K562 (cell line): ENCODE measurements at regions not wholly inside any gene's neighbourhood (a gene's known extent, or its start where the extent isn't known, plus 50 kb on each side); places are given as distances from the start of the nearest gene placed in this dataset.
A peak's percentile ranks its signal among the peaks of the same experiment; 100 is the strongest.

Experiments used
- BCOR ChIP-seq: fragments of 450-650 bp; IDR thresholded peaks from 2 replicates; pipeline ENCODE4 v1.6.1; 2016
- CBX3 ChIP-seq, 2 experiments: IDR thresholded peaks; 1 replicate in 1 of 2; 2 replicates in 1 of 2; pipeline ENCODE4 v1.6.1; 2012; ENCODE audit warnings: inconsistent platforms in 2 of 2, low read length in 2 of 2, borderline replicate concordance in 1 of 2, control low read depth in 1 of 2
- CSDE1 ChIP-seq, 2 experiments: fragments of 450-650 bp; IDR thresholded peaks; 2 replicates each; pipeline ENCODE4 v1.6.1; 2016; ENCODE audit warnings: mild to moderate bottlenecking in 1 of 2
- DLX4 ChIP-seq: fragments of 250-450 bp; sonication (Bioruptor Pico); IDR thresholded peaks from 2 replicates; pipeline ENCODE4 v1.6.1; 2021; ENCODE audit warnings: mild to moderate bottlenecking
- DNMT1 ChIP-seq: fragments of 450-650 bp; IDR thresholded peaks from 2 replicates; pipeline ENCODE4 v1.6.1; 2016; ENCODE audit warnings: antibody characterized with exemption, mild to moderate bottlenecking
- FOXK1 ChIP-seq: sonication (generic); formaldehyde crosslinking; IDR thresholded peaks from 2 replicates; pipeline ENCODE4 v1.8.0; 2022; ENCODE audit warnings: missing genetic modification reagents, mild to moderate bottlenecking, borderline replicate concordance
- HDAC3 ChIP-seq: fragments of 450-650 bp; IDR thresholded peaks from 2 replicates; pipeline ENCODE4 v1.6.1; 2018; ENCODE audit warnings: borderline replicate concordance, mild to moderate bottlenecking, moderate library complexity; ENCODE audit not compliant: partially characterized antibody
- IFI16 ChIP-seq: fragments of 250-450 bp; sonication (Bioruptor Pico); IDR thresholded peaks from 2 replicates; pipeline ENCODE4 v2.1.2; 2022; ENCODE audit warnings: mild to moderate bottlenecking, inconsistent platforms
- MAFG ChIP-seq: fragments of 450-650 bp; conservative IDR thresholded peaks from 2 replicates; pipeline ENCODE4 v1.6.1; 2016; ENCODE audit warnings: missing genetic modification characterization, missing compliant biosample characterization
- MEF2D ChIP-seq: conservative IDR thresholded peaks from 2 replicates; pipeline ENCODE4 v1.6.1; 2016; ENCODE audit warnings: low read depth, missing genetic modification characterization, missing compliant biosample characterization
- MYBL2 ChIP-seq, 2 experiments: fragments of 450-650 bp in 1 of 2; sonication (generic) in 1 of 2; formaldehyde crosslinking in 1 of 2; IDR thresholded peaks; 2 replicates each; pipeline versions ENCODE4 v1.6.1 to v1.8.1; 2017 to 2022; ENCODE audit warnings: borderline replicate concordance in 1 of 2, inconsistent platforms in 1 of 2, low read depth in 1 of 2, mild to moderate bottlenecking in 1 of 2, missing genetic modification reagents in 1 of 2, moderate library complexity in 1 of 2
- SMARCA4 ChIP-seq: fragments of 450-650 bp; IDR thresholded peaks from 2 replicates; pipeline ENCODE4 v1.6.1; 2016
- SNAPC5 ChIP-seq: fragments of 250-450 bp; sonication (Bioruptor Pico); IDR thresholded peaks from 2 replicates; pipeline ENCODE4 v1.8.0; 2021; ENCODE audit warnings: moderate library complexity, mild to moderate bottlenecking, inconsistent platforms
- YY1 ChIP-seq, 3 experiments: IDR thresholded peaks; 2 replicates each; pipeline ENCODE4 v1.6.1; 2011; ENCODE audit warnings: low read length in 2 of 3, mild to moderate bottlenecking in 2 of 3, moderate library complexity in 2 of 3, borderline replicate concordance in 1 of 3, control low read depth in 1 of 3, low read depth in 1 of 3; ENCODE audit not compliant: insufficient read depth in 3 of 3, insufficient replicate concordance in 2 of 3, control insufficient read depth in 1 of 3, insufficient read length in 1 of 3; ENCODE audit errors: extremely low read depth in 1 of 3
- ZNF146 ChIP-seq: IDR thresholded peaks from one replicate; pipeline ENCODE4 v1.6.1; 2018; ENCODE audit warnings: missing compliant biosample characterization; ENCODE audit not compliant: unreplicated experiment
- ZNF184 ChIP-seq: sonication (generic); formaldehyde crosslinking; IDR thresholded peaks from 2 replicates; pipeline ENCODE4 v1.5.0; 2020; ENCODE audit warnings: missing genetic modification reagents
- ZNF239 ChIP-seq: fragments of 250-450 bp; sonication (Bioruptor Pico); IDR thresholded peaks from 2 replicates; pipeline ENCODE4 v1.4.0; 2020; ENCODE audit warnings: mild to moderate bottlenecking
- ZNF263 ChIP-seq: sonication (generic); formaldehyde crosslinking; IDR thresholded peaks from 2 replicates; pipeline ENCODE4 v1.8.0; 2022; ENCODE audit warnings: mild to moderate bottlenecking, missing genetic modification reagents, borderline replicate concordance
- ZNF518B ChIP-seq: fragments of 250-450 bp; sonication (Bioruptor Pico); IDR thresholded peaks from 2 replicates; pipeline ENCODE4 v1.5.0; 2021; ENCODE audit warnings: mild to moderate bottlenecking, moderate library complexity

- TF ChIP-seq ZNF518B (no peak), BCOR (peak; percentile 66; the same call in 1 of the 2 replicates), SNAPC5 (CRISPR knock-in tag) (no peak), ZNF263 (CRISPR knock-in tag) (no peak), YY1 (IDR thresholded peaks at IDR 0.05; ENCODE audit: borderline replicate concordance in 1 of 3, control insufficient read depth in 1 of 3, extremely low read depth in 1 of 3, insufficient read depth in 3 of 3, insufficient read length in 1 of 3, insufficient replicate concordance in 2 of 3, low read depth in 1 of 3, low read length in 2 of 3) (peak in 1 of 3 experiments; percentile 73), MAFG (peak; percentile 75), DLX4 (CRISPR knock-in tag) (no peak), ZNF146 (CRISPR knock-in tag) (no peak), HDAC3 (peak; percentile 78), FOXK1 (CRISPR knock-in tag) (no peak), MYBL2 (IDR thresholded peaks at IDR 0.05; ENCODE audit: low read depth) (peak; percentile 67), MYBL2 (CRISPR knock-in tag; IDR thresholded peaks at IDR 0.05; ENCODE audit: borderline replicate concordance) (no peak), DNMT1 (no peak), ZNF239 (no peak), SMARCA4 (peak; percentile 97), IFI16 (CRISPR knock-in tag) (no peak), ZNF184 (CRISPR knock-in tag) (no peak), CSDE1 (IDR thresholded peaks at IDR 0.05) (no peak), MEF2D (tag) (0 out of 2 replicates have a peak, but pooled peaks have one; percentile 4), CBX3 (IDR thresholded peaks at IDR 0.05; ENCODE audit: borderline replicate concordance in 1 of 2, low read length in 2 of 2) (no peak; a peak in 1 of 3 replicates)
These were observed 428.3 kb upstream of the ATP11B start (continued) for GRCh38 chr3:182364723-182365650.
